ENCODE measurements at regions not wholly inside any gene's neighbourhood (a gene's known extent, or its start where the extent isn't known, plus 50 kb on each side); places are given as distances from the start of the nearest gene placed in this dataset.

DNA sequence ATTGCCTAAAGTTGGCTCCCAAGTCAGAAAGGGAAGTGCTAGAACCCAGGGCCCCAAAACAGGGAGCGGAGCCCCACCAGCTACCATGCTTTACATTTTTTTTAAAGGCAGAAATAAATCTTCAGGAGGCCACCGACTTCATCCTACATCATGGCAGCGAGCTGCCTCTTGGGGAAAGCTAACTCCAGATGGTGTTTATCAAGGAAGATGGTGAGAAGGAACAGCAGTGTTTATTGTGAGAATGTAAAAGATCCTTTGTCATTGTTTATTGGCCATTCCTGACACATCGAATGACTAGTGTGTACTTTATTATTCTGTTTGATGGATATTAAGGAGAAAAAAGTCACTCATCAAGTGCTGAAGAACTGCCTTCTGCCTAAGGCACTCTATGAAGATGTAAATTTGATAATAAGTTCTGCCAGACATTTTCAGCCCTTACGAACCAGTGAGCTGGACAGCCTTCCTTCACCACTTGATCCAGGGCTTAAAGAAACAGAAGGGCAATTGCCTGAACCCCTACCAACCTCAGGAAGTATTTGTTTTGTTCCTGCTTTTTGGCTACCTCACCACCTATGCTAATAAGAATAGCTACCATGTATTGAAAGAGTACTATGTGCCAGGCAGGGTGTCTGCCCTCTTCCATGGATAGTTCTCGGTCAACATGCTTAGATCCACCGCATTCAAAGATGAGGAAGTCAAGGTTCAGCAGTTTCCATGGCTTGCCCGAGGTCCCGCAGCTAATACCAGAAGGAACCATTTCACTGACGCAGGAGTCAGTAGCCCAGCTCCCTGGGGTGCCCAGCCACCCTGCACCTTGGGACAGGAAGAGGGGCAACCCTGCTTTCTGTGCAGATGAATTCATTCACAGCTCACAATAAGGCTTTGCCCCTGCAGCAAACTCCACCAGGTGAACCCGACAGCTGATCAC, 194.7 kb upstream of the RREB1 start:
- no peak for DNase-seq (ENCODE audit: low read depth in 2 of 3, low spot score in 1 of 3)

DNA sequence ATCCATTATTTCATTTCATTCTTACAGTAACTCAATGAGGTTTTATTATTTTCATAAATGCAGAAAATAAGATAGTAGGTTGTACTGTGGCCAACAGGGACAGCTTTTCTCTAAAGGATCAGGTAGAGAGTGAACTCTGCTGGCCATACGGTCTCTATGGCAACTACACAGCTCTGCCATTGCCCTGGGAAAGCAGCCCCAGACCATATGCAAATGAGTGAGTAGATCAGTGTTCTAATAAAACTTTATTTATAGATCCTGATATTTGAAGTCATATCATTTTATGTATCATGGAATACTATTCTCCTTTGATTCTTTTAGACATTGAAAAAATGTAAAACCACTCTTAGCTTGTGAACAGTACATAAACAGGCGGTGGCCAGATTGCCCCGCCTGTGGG, 192.5 kb upstream of the RREB1 start:
- DNase-seq (ENCODE audit: low read depth in 2 of 3, low spot score in 1 of 3) = no peak

DNA sequence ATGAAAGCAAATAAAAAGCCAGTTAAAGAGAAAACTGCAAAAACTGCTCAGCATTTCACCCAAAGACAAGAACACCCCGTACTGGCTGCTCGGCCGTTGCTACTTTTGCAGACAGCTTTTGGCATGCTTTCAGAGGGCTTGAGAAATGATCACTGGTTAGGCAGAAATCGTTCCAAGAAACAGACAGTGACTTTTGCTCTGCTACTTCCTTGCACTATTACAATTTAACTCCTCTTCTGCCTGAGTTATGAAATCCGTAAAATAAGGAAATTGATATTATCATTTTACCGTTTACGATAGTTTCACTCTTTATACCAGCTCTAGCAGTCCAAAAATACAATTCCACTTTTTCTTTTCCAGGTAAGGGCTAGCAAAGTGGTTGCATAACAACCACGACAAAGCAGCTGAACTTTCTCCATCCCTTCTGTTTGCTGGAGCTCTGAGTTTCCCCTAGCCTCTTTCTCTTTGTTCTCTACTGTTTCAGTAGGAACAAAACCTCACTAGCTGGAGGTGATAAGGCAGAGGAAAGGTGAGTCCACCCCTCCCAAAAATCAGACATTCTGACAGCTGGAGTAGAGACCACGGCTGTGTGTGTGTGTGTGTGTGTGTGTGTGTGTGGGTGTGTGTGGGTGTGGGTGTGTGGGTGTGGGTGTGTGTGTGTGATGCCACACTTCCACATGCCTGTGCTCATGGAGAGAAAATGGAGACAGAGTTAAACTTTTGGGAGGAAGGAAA, 191.8 kb upstream of the RREB1 start:
- DNase-seq (ENCODE audit: low read depth in 2 of 3, low spot score in 1 of 3) = no peak

DNA sequence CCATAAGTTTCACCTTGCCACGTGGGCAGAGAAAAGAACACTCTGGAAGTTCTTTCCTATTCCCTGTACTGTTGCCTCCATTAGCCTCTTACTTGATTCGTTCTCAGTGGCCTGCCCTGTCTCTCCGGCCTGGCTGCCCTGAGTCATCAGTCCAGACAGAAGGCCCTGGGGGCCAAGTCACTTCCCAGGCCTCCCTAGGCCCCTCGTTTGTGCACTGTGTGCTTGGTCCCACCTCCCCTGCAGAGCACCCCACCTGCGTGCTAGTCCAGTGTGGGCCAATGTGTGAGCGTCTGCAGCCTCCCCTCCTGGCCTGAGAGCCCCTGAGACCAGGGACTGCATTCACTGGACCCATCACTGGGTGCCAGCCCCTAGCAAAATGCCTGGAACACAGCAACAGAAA, 191.2 kb upstream of the RREB1 start:
- no peak for DNase-seq (ENCODE audit: low read depth in 2 of 3, low spot score in 1 of 3)

DNA sequence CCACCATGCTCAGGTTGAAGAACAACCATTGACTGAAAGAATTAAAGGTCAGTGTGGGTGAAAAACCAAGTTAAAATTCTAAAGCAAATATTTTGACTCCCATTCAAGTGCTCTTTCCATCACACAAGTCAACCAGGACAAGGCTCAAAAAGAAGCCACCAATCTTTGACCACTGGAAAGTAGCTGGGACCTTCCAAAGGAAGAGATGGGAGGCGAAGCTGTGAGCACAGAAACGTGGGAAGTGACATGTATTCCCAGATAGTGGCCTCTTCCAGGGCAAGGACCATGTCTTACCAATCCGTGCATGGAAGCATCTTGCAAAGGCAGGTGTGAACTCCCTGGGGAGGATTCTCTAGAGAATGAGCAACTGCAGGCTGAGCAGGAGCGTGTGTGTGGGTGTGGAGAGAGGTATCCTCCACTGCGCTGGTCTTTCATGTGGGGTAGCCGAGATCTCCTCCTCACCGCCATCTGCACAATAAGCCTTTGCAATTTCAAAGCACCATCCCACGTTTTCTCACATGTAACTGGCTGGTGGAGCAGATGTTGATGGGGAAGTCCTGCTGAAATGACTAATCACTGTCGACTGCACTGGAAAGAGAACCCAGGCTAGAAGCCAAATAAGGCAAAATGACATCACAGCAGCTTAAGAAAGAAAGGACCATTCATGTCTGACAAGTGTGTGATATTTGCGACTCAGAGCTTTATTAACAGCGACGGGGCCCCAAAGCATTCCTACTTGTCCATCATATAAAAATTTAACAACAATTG, 189.4 kb upstream of the RREB1 start:
- DNase-seq (ENCODE audit: low read depth in 2 of 3, low spot score in 1 of 3) = peak; percentile 75 to 81 (median 76)

DNA sequence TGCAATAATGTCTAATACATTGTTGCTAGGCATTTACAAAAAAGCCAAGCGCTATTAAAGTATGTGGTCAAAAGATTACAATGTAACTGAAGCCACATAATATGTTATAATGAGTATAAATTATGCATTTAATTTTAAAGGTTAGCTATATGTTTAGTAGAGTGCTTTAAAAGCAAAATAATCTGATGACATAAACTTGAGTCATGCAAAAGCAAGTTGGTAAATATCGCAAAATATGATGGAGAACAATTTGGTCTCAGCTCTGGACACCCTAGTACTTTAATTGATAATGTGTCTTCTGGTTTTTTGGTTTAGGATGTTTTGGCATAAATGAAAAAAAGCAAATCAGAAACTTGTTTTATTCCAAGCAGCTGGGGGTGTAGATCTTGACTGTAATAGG, 188.6 kb upstream of the RREB1 start:
- no peak for DNase-seq (ENCODE audit: low read depth in 2 of 3, low spot score in 1 of 3)

DNA sequence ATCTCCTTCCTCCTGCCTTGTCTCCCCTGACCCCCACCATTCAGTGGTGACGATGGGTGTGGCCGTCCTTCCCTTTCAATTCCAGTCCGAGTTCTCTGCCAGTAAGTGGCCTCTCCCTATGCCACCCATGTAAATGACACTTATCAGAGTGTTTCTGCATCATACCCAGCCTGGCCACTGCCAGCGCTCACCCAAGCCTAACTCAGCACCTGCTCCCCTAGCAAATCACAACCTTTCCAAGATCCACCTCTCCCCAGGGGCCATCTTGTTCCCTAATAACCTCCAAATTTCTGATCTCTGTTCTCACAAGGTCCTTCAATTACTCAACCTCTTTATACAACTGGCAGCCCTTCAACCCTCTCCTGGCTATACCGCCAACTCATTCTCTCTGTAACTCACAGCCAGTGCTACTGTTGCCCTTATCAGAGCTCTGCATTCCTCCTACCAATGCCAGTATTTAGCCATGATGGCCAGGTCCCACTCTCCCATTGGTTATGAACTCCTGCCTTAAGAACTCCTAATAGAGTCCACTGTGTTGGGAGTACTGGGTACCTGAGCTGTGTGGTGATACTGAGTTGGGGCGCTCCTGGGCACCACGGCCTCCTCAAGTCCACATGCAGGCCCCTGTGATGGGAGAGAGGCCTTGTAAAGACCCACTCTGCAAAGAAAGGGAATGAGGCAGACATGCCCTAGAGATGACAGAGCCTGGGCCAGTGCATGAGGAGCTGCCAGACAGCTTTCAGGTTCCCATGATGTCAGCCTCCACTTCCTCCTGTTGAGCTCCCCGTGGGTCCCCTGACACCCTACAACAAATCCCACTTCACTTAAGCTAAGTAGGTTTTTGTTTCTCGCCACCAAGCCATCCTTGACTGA, 187.4 kb upstream of the RREB1 start:
- DNase-seq (ENCODE audit: low read depth in 2 of 3, low spot score in 1 of 3) = no peak

DNA sequence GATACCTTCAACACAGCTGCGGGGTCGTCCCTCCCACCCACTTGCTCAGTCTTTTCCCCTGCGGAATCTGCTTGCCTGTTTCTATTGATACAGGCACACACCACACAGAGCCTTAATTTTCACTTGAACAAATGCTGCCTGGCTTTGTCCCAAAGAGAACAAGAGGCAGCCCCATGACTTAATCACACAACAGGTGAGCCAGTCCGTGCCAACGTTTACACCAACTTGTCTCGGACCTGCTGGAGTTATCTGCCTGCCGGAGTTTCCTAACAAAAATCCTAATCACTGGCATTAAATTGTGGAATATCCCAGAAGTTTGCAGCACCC, 186.8 kb upstream of the RREB1 start:
- DNase-seq (ENCODE audit: low read depth in 2 of 3, low spot score in 1 of 3) = no peak

DNA sequence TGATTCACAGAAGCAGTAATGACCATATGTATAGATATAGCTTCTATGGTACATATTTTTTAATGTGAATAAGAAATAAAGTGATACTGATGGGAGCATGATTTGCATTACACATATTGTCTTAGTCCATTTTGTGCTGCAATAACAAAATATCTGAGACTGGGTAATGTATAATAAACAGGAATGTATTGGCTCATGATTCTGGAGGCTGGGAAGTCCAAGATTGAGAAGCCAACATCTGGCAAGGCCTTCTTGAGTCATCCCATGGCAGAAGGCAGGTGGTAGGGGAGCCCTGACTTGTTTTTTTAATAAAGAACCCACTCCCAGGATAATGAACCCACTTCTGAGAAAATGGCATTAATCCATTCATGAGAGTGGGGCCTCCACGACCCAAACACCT, 185.6 kb upstream of the RREB1 start:
- DNase-seq (ENCODE audit: low read depth in 2 of 3, low spot score in 1 of 3) = no peak

DNA sequence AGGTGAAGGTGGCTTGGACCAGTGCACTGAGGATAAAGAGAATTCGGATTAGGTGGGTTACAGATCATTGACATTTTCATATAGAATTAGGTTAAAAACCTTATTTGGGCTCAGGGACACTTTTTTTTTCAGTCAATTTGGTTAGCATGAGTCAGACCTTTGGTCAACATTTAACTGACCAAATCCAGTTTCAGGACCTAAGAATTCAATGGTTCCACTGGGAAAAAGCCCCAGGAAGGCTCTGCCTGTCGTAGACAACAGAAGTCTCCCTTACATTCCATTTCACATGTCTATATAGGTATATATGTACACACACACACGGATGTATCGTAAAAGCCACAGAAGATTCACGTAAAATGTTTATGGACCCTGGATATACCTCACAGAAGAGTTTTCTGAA, 184.2 kb upstream of the RREB1 start:
- no peak for DNase-seq (ENCODE audit: low read depth in 2 of 3, low spot score in 1 of 3)

DNA sequence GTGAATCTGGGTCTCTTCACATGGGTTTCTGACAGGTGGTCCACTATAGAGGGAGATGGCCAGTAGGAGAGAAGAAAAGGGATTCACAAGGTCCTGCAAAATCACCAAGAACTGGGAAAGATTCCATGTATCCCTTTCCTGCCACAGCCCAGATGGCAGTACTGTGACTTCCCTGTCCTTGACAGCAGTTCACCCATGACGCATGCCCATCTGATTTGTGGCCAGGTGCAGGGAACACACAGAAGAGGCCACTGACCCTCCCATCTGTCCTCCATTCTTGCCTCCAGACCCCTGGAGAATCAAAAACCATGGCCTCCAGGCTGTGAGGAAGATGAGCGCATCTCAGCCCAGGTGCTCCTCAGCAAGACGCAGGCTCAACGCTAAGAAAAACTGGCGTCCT, 183.1 kb upstream of the RREB1 start:
- DNase-seq (ENCODE audit: low read depth in 2 of 3, low spot score in 1 of 3) = no peak

DNA sequence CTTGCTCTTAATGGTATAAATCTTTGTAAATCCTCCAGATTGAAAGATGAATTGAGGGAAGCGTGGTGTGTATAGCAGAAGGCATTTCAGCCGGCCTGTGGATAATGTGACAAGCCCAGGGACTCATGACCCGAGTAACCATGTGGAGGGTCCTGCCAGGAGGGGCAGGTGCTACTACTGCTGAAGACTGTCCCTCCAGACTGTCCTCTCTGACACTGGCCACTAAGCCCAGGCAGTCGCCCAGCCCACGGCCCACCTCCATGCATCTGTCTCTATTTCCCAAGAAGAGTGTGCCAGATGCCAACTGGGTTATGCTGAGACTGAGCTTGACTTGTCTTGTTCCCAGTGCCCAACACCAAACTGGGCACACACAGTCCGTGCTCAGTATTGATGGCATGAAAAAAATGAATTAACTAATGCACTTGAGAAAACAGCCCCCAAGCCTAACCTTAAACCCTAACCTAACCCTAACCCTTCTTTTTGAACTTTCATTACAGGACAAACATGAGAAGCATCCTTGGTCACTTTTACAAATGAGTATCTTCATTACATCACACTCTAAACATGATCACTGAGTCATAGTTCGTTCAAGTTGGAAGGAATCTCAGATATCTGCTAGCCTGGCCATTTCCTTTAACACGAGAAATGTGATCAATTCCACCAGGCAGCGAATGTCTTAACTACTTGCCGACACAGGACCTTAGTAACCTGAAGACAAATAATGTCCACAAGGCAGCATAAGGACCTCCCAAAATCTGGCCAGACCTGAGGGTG, 182.2 kb upstream of the RREB1 start:
- DNase-seq (ENCODE audit: low read depth in 2 of 3, low spot score in 1 of 3) = no peak

DNA sequence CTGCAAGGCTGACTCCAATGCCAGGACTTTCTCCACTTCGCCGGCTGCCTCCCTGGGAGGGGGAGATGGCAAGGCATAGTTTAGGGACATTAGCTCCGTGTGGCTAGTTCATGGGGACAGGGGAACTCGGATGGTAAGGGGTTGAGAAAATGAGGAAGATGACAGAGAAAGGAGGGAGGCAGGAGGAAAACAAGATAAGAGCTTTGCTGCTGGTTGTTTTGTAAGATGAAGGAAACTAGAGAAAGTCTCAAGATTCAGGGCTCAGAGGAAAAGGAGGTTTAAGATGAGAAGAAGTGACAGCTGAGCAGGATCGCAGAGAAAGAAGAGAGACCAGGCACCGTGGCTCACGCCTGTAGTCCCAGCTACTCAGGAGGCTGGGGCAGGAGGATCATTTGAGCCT, 180.9 kb upstream of the RREB1 start:
- no peak for DNase-seq (ENCODE audit: low read depth in 2 of 3, low spot score in 1 of 3)

DNA sequence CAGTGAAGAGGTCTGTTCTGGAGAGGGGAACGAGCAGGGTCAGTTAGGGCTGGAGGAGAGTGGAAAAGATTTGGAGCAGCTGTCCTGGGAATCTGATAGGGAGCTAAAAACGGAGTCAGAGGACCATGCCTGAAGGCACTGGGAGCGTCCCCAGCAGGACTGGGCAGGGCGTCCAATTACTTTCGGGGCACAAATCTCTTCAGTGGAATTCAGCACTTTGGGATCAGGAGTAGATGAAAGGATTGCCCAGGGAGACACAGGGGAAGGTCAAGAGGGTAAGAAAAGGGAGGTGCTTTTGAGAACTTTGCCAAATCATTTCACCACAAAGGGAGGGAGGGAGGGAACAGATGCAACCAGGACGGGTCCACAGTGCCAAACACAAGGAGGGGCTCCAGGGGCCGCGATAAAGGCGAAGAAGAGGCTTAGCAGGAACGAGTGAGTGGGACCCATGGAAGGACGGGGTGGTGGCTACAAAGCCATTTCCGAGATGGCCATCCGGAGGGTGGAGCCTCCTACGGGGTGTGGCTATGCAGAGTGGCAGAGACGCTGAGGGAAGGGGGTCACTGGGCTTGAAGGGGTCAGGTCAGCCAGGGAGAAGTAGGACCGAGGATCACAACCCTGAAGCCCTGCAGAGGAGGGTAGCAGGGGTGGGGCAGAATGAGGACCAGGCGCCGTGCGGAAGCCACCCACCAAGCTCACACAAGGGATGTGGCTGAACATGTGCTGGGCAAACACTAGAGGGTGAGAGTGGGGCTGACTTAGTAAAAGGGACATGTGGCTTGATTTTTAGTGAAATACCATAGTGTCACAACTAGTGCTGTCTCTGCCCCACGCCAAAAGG, 180.0 kb upstream of the RREB1 start:
- no peak for DNase-seq (ENCODE audit: low read depth in 2 of 3, low spot score in 1 of 3)

DNA sequence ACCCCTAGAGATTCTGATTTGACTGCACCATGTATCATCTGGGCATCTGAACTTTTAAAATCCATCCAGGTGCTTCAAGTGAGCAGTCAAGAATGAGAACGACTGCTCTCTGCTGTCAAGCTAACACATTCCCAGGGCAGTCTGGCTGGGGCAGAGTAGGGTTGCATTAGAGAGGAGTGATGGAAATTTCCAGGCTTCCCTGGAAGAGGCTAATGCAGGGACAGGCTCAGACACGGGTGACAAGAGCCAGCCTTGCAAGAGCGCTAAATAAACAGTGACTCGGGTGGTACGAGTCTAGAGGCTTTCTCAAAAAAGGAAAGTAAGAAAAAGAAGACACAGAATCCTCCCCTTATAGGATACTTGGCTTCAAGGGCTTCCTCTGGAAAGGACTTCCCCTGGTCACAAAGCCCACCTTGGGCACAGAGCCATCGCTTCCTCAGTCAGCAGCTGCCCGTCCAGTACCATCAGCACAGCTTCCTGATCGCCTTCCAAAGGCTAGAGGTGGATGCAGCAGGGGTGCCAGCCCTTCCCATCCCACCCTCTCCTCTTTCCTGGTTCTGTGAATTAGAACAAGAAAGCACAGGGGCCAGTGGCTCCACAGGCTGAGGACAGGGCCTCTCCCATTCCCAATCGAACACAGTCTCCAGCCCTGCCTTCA, 177.4 kb upstream of the RREB1 start:
- DNase-seq (ENCODE audit: low read depth in 2 of 3, low spot score in 1 of 3) = no peak

DNA sequence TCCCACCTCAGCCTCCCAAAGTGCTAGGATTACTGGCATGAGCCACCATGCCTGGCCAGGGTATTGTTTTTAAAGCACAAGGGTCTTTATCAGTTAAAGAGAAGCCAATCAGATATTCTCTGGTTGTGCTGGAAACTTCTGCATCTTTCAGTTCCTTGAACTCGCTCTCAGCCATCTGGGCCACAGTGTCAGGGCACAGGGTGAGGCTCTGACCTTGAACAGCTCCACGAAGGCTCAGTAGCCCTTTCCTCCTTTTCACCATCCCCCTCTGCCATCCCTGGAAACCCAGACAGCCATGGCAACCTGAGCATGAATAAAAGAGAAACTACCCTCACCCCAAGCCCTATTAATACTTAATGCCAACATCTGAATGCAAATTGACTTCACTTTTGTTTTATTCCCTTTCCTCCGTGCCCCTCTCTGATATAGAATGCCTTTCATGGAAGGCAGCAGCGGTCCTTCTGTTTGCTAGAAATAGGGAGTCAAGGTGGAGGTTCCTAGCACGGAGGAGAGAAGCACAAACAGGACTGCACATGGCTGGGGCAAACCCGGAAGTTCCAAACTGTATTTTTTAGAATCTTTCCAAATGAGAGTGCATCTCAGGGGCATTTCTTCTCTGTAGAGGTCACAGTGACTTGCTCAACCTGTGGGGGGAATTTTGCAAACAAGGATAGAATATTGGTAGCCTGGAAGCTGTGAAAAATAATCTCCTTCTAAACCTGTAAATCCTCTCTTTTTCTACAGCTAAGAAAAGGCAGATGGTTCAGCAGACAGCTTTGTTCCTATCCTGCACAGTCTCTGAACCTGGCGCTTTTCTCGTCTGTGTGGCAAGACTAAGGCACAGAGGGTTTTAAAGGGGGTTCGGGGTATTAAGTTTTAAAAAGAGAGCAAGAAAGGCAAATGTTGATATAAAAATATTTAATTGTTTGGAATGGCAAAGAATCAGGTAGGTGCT, 176.4 kb upstream of the RREB1 start:
- DNase-seq (ENCODE audit: low read depth in 2 of 3, low spot score in 1 of 3) = no peak

DNA sequence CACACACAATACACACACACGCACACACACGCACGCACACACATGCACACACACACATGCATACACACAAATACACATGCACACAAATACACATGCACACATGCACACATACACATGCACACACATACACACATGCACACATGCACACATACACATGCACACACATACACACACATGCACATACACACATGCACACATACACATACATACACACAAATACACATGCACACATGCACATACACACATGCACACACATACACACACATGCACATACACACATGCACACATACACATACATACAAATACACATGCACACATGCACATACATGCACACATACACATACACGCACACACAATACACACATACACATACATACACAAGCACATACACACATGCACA, 175.4 kb upstream of the RREB1 start:
- no peak for DNase-seq (ENCODE audit: low read depth in 2 of 3, low spot score in 1 of 3)

DNA sequence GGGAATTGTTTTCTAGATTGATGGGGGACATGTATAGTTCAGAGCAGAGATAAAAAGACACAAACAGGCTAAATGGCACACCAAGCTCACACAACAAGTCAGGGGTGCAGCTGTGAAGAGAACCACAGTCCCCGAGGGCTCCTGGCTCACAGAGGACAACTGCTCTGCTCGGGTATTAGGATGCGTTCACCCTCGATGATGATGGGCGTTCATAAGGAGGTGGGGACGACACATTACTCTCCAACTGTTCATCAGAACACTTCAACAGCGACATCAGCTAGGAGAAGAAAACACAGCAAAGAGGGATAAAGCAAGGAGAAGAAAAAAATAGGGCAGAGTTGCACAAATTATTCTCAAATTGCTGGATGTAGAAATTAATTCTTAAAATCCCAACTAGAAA, 174.8 kb upstream of the RREB1 start:
- no peak for DNase-seq (ENCODE audit: low read depth in 2 of 3, low spot score in 1 of 3)

Measured in stimulated activated CD4-positive, alpha-beta T cell treated with anti-CD3 and anti-CD28 coated beads, Interleukin-12 subunit alpha, Interleukin-12 subunit beta, amount 100 ng/mL, for 48 hours (primary cell).